H9 (cell line): ENCODE measurements at regions not wholly inside any gene's neighbourhood (a gene's known extent, or its start where the extent isn't known, plus 50 kb on each side); places are given as distances from the start of the nearest gene placed in this dataset.

Source experiments
- DNase-seq: peaks from one replicate; pipeline ENCODE4 v3.0.0-alpha.2; 2017
- H2AFZ ChIP-seq: one replicate; pipeline ENCODE4 v1.6.1; 2013; ENCODE audit warnings: mild to moderate bottlenecking, low read length, control low read depth, moderate library complexity
- H2AK5ac ChIP-seq: 2 replicates; pipeline ENCODE4 v1.6.1; 2013; ENCODE audit warnings: low read length, control low read depth, mixed read lengths; ENCODE audit not compliant: insufficient read length
- H2BK120ac ChIP-seq: one replicate; pipeline ENCODE4 v1.6.1; 2013; ENCODE audit warnings: low read depth, mild to moderate bottlenecking, low read length, control low read depth, inconsistent platforms; ENCODE audit not compliant: poor library complexity, severe bottlenecking
- H2BK12ac ChIP-seq: 2 replicates; pipeline ENCODE4 v1.6.1; 2013; ENCODE audit warnings: low read length, control low read depth, mixed read lengths, low read depth; ENCODE audit not compliant: insufficient read length
- H2BK15ac ChIP-seq: 2 replicates; pipeline ENCODE4 v1.6.1; 2013; ENCODE audit warnings: low read depth, low read length, control low read depth
- H2BK20ac ChIP-seq: one replicate; pipeline ENCODE4 v1.6.1; 2013; ENCODE audit warnings: low read depth, mild to moderate bottlenecking, low read length, control low read depth, inconsistent platforms; ENCODE audit not compliant: poor library complexity, severe bottlenecking
- H2BK5ac ChIP-seq: 2 replicates; pipeline ENCODE4 v1.6.1; 2013; ENCODE audit warnings: low read length, control low read depth, mixed read lengths; ENCODE audit not compliant: insufficient read length
- H3K14ac ChIP-seq: 2 replicates; pipeline ENCODE4 v1.6.1; 2013; ENCODE audit warnings: low read length, control low read depth; ENCODE audit not compliant: insufficient read depth
- H3K18ac ChIP-seq: 2 replicates; pipeline ENCODE4 v1.6.1; 2013; ENCODE audit warnings: low read depth, mild to moderate bottlenecking, mixed read lengths, low read length, control low read depth; ENCODE audit not compliant: insufficient read length
- H3K23ac ChIP-seq: 2 replicates; pipeline ENCODE4 v1.6.1; 2013; ENCODE audit warnings: low read length, control low read depth, mixed read lengths, low read depth; ENCODE audit not compliant: insufficient read length
- H3K23me2 ChIP-seq: 2 replicates; pipeline ENCODE4 v1.6.1; 2013; ENCODE audit warnings: low read depth, mild to moderate bottlenecking, mixed read lengths, low read length, control low read depth; ENCODE audit not compliant: insufficient read length, poor library complexity, severe bottlenecking
- H3K27ac ChIP-seq: 2 replicates; pipeline ENCODE4 v1.5.1; 2013; ENCODE audit warnings: low read length, control low read depth, mixed read lengths, low read depth; ENCODE audit not compliant: insufficient read length
- H3K27me3 ChIP-seq: 2 replicates; pipeline ENCODE4 v1.6.1; 2013; ENCODE audit warnings: low read length, control low read depth, inconsistent platforms; ENCODE audit not compliant: insufficient read depth
- H3K4ac ChIP-seq: 2 replicates; pipeline ENCODE4 v1.6.1; 2013; ENCODE audit warnings: low read depth, mild to moderate bottlenecking, control low read depth, inconsistent platforms, low read length, moderate library complexity
- H3K4me1 ChIP-seq: 2 replicates; pipeline ENCODE4 v1.6.1; 2013; ENCODE audit warnings: low read length, control low read depth, inconsistent platforms; ENCODE audit not compliant: insufficient read depth
- H3K4me2 ChIP-seq: 2 replicates; pipeline ENCODE4 v1.6.1; 2013; ENCODE audit warnings: low read length, control low read depth, mixed read lengths; ENCODE audit not compliant: insufficient read length, insufficient read depth
- H3K56ac ChIP-seq: 2 replicates; pipeline ENCODE4 v1.6.1; 2013; ENCODE audit warnings: low read depth, mild to moderate bottlenecking, mixed read lengths, low read length, control low read depth; ENCODE audit not compliant: insufficient read length
- H3K79me1 ChIP-seq: 2 replicates; pipeline ENCODE4 v1.6.1; 2013; ENCODE audit warnings: low read depth, mild to moderate bottlenecking, moderate library complexity, low read length, control low read depth, inconsistent platforms; ENCODE audit not compliant: insufficient read depth, poor library complexity, severe bottlenecking
- H3K79me2 ChIP-seq: 2 replicates; pipeline ENCODE4 v1.6.1; 2013; ENCODE audit warnings: low read length, control low read depth, inconsistent platforms; ENCODE audit not compliant: insufficient read depth
- H3K9ac ChIP-seq: 2 replicates; pipeline ENCODE4 v1.6.1; 2013; ENCODE audit warnings: low read length, control low read depth, mixed read lengths; ENCODE audit not compliant: insufficient read length; ENCODE audit errors: extremely low read depth
- H3K9me3 ChIP-seq: one replicate; pipeline ENCODE4 v1.6.1; 2013; ENCODE audit warnings: low read depth, low read length, inconsistent platforms; ENCODE audit not compliant: control insufficient read depth
- H3T11ph ChIP-seq: one replicate; pipeline ENCODE4 v1.6.1; 2013; ENCODE audit warnings: mild to moderate bottlenecking, low read length, control low read depth, inconsistent platforms
- H4K20me1 ChIP-seq: one replicate; pipeline ENCODE4 v1.6.1; 2013; ENCODE audit not compliant: control insufficient read depth, insufficient read length, insufficient read depth
- H4K5ac ChIP-seq: 2 replicates; pipeline ENCODE4 v1.6.1; 2013; ENCODE audit warnings: low read depth, mild to moderate bottlenecking, mixed read lengths, low read length, control low read depth; ENCODE audit not compliant: insufficient read length
- H4K8ac ChIP-seq: replicated peaks from 2 replicates; pipeline ENCODE4 v1.6.1; 2013; ENCODE audit warnings: low read length, control low read depth, mixed read lengths, low read depth; ENCODE audit not compliant: insufficient read length
- H4K91ac ChIP-seq: 2 replicates; pipeline ENCODE4 v1.6.1; 2013; ENCODE audit warnings: low read depth, mild to moderate bottlenecking, moderate library complexity, mixed read lengths, low read length, control low read depth; ENCODE audit not compliant: insufficient read length
- H3K27ac Mint-ChIP-seq, 3 experiments: 2 replicates in 2 of 3; 3 replicates in 1 of 3; pipeline ENCODE4 v1.8.0; 2020 to 2021; ENCODE audit warnings: mixed read lengths in 3 of 3, mild to moderate bottlenecking in 1 of 3, moderate library complexity in 1 of 3
- H3K27me3 Mint-ChIP-seq: 2 replicates; pipeline ENCODE4 v1.8.0; 2021; ENCODE audit warnings: low read depth, mild to moderate bottlenecking, moderate library complexity, mixed read lengths
- H3K36me3 Mint-ChIP-seq, 3 experiments: 2 replicates in 2 of 3; 3 replicates in 1 of 3; pipeline ENCODE4 v1.8.0; 2020 to 2021; ENCODE audit warnings: low read depth in 3 of 3, mixed read lengths in 3 of 3; ENCODE audit not compliant: insufficient read depth in 1 of 3
- H3K4me1 Mint-ChIP-seq, 2 experiments: 2 replicates each; pipeline ENCODE4 v1.8.0; 2020; ENCODE audit warnings: mixed read lengths in 2 of 2
- H3K4me3 Mint-ChIP-seq, 2 experiments: 2 replicates in 1 of 2; 3 replicates in 1 of 2; pipeline ENCODE4 v1.8.0; 2020 to 2021; ENCODE audit warnings: mild to moderate bottlenecking in 2 of 2, mixed read lengths in 2 of 2, moderate library complexity in 1 of 2
- H3K9me3 Mint-ChIP-seq, 2 experiments: 2 replicates in 1 of 2; 3 replicates in 1 of 2; pipeline ENCODE4 v1.8.0; 2020; ENCODE audit warnings: mild to moderate bottlenecking in 2 of 2, mixed read lengths in 2 of 2, moderate library complexity in 1 of 2
- CTCF ChIP-seq: fragments of 200-600 bp; sonication (generic); conservative IDR thresholded peaks from 3 replicates; pipeline ENCODE4 v1.8.0; 2021; ENCODE audit warnings: antibody characterized with exemption, mild to moderate bottlenecking
- WGBS: extraction: QIAGEN DNeasy Blood & Tissue Kit; methylation state at CpG from one replicate; pipeline ENCODE4 v1.1.7; 2013; ENCODE audit warnings: missing lambda C conversion rate, low lambda C conversion rate, mixed read lengths; ENCODE audit not compliant: insufficient read length; ENCODE audit errors: extremely low coverage; 5-methylcytosine and 5-hydroxymethylcytosine counted together

- no CpG with 5 or more reads among the region's 14 CpGs for WGBS
- no peak for TF ChIP-seq CTCF
- H3K14ac ChIP-seq = no peak overlapping the region; the same call in 1 of the 2 replicates
- no peaks in the 10 kb centered on the region for H3K79me1 ChIP-seq
- no peak overlapping the region for H3K4ac ChIP-seq
- H2BK5ac ChIP-seq = no peak overlapping the region
- H3K4me1 ChIP-seq = no peaks in the 10 kb centered on the region; the same call in 1 of the 2 replicates
- no peak for DNase-seq
- H3K56ac ChIP-seq = no peak overlapping the region
- H2BK20ac ChIP-seq = no peak overlapping the region
- no peak overlapping the region for H2BK15ac ChIP-seq
- H3K4me2 ChIP-seq = no peak overlapping the region
- no peaks in the 10 kb centered on the region for H3K23me2 ChIP-seq
- no peak overlapping the region for H2BK120ac ChIP-seq
- H3K27ac Mint-ChIP-seq = peak overlapping the region in 1 of 3 experiments; percentile 85; a peak in 2 of 7 replicates
- H3K27me3 ChIP-seq = no peaks in the 10 kb centered on the region
- H3K4me1 Mint-ChIP-seq = peaks cover 14 to 15% of the 10 kb centered on the region in 2 experiments
- H4K20me1 ChIP-seq = no peaks in the 10 kb centered on the region
- H4K91ac ChIP-seq = no peak overlapping the region
- H4K8ac ChIP-seq = no peak overlapping the region
- H3K4me3 Mint-ChIP-seq = no peak overlapping the region; a peak in 1 of 5 replicates
- H3K27me3 Mint-ChIP-seq = peaks cover 22% of the 10 kb centered on the region
- H2AFZ ChIP-seq = no peak overlapping the region
- no peak overlapping the region for H4K5ac ChIP-seq
- H3K79me2 ChIP-seq = no peaks in the 10 kb centered on the region
- H3K36me3 Mint-ChIP-seq = no peaks in the 10 kb centered on the region
- H3K23ac ChIP-seq = no peak overlapping the region
- H3K9me3 Mint-ChIP-seq = peaks cover 0 to 3% of the 10 kb centered on the region in 2 experiments; a peak in 2 of 5 replicates
- no peak overlapping the region for H3T11ph ChIP-seq
- no peak overlapping the region for H3K9ac ChIP-seq
- H2AK5ac ChIP-seq = no peak overlapping the region
- H2BK12ac ChIP-seq = no peak overlapping the region
- no peak overlapping the region for H3K18ac ChIP-seq
- H3K9me3 ChIP-seq = no peaks in the 10 kb centered on the region
- H3K27ac ChIP-seq = no peak overlapping the region
These were observed 146.6 kb upstream of the OTOS start for GRCh38 chr2:240287011-240287410.
